ENCODE measurements at regions not wholly inside any gene's neighbourhood (a gene's known extent, or its start where the extent isn't known, plus 50 kb on each side); places are given as distances from the start of the nearest gene placed in this dataset.

DNA sequence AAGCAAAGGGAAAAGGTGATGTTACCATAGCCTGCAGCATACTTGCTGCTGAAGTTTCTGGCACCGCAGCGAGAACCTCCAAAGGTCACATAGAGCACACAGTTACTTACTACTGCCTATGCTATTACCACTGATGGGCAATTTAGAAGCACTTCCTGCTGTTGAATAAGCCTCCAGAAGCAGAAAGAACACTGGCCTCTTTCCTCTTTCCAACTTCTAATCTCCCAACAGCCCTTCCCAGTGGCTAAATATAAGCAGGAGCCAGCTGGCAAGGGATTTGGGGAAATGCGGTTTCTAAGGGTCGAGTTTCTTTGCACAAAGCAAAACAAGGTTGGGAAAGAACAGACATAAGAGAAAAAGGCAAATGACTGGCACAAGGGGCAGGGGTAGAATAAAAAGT, 669.2 kb upstream of the ACO1 start:
- TF ChIP-seq, protein P1, sequence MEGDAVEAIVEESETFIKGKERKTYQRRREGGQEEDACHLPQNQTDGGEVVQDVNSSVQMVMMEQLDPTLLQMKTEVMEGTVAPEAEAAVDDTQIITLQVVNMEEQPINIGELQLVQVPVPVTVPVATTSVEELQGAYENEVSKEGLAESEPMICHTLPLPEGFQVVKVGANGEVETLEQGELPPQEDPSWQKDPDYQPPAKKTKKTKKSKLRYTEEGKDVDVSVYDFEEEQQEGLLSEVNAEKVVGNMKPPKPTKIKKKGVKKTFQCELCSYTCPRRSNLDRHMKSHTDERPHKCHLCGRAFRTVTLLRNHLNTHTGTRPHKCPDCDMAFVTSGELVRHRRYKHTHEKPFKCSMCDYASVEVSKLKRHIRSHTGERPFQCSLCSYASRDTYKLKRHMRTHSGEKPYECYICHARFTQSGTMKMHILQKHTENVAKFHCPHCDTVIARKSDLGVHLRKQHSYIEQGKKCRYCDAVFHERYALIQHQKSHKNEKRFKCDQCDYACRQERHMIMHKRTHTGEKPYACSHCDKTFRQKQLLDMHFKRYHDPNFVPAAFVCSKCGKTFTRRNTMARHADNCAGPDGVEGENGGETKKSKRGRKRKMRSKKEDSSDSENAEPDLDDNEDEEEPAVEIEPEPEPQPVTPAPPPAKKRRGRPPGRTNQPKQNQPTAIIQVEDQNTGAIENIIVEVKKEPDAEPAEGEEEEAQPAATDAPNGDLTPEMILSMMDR (IDR thresholded peaks at IDR 0.05) = no peak
- no peak for TF ChIP-seq POLR2A (IDR thresholded peaks at IDR 0.05)
